HepG2 (cell line): ENCODE measurements at regions not wholly inside any gene's neighbourhood (a gene's known extent, or its start where the extent isn't known, plus 50 kb on each side); places are given as distances from the start of the nearest gene placed in this dataset.

Experiments used
- ATAC-seq: fragments of 200-7000 bp; cut with Tn5 transposase; 3 replicates; pipeline ENCODE4 v1.9.1; 2020; ENCODE audit warnings: mild to moderate bottlenecking, moderate library complexity
- BruUV-seq: library from RNA; stranded (reverse); fragments of 400-500 nt; replicated peaks from 2 replicates; lab custom pipeline; 2021; lab: Mats Ljungman, UMichigan
- CTCF ChIA-PET: fragments of 300-600 bp; formaldehyde crosslinking; extraction: SDS; loops from one replicate; lab custom pipeline; 2021; ENCODE audit warnings: low total read pairs, inconsistent platforms, low intra/inter-chr PET ratio; lab: Yijun Ruan, JAX
- POLR2A ChIA-PET: fragments of 350-600 bp; sonication (Branson Sonifier 250); formaldehyde crosslinking; loops from one replicate; lab custom pipeline; 2020; ENCODE audit warnings: antibody characterized with exemption, inconsistent platforms; lab: Yijun Ruan, JAX
- DNase-seq: peaks from one replicate; pipeline ENCODE4 v3.0.0-alpha.2; 2015; ENCODE audit warnings: low spot score
- FAIRE-seq: peaks from 3 replicates; lab custom pipeline; 2011; peaks lifted over from hg19 to GRCh38; lab: Jason Lieb, UNC
- H2AFZ ChIP-seq: one replicate; pipeline ENCODE4 v1.6.1; 2011; ENCODE audit warnings: low read length, inconsistent platforms
- H3K27ac ChIP-seq: fragments of 300-600 bp; 3 replicates; pipeline ENCODE4 v1.8.0; 2011; ENCODE audit warnings: mixed run types, mild to moderate bottlenecking, mixed read lengths, low read length, inconsistent platforms; ENCODE audit not compliant: insufficient read depth; ENCODE audit errors: extremely low read length
- H3K27me3 ChIP-seq, 2 experiments: fragments of 200-600 bp in 1 of 2; 2 replicates in 1 of 2; 3 replicates in 1 of 2; pipeline versions ENCODE4 v1.6.0 to v1.8.0; 2011; ENCODE audit warnings: low read length in 2 of 2, mild to moderate bottlenecking in 2 of 2, moderate library complexity in 2 of 2, inconsistent platforms in 1 of 2; ENCODE audit not compliant: insufficient read depth in 2 of 2, control insufficient read depth in 1 of 2
- H3K36me3 ChIP-seq, 2 experiments: fragments of 200-600 bp in 1 of 2; replicated peaks in 1 of 2; 2 replicates in 1 of 2; 3 replicates in 1 of 2; pipeline versions ENCODE4 v1.5.1 to v1.8.0; 2011; ENCODE audit warnings: low read length in 2 of 2, inconsistent platforms in 1 of 2; ENCODE audit not compliant: insufficient read depth in 2 of 2, control insufficient read depth in 1 of 2
- H3K4me1 ChIP-seq: 2 replicates; pipeline ENCODE4 v1.5.1; 2012; ENCODE audit warnings: low read length, inconsistent platforms; ENCODE audit not compliant: insufficient read depth
- H3K4me2 ChIP-seq: 2 replicates; pipeline ENCODE4 v1.6.0; 2011; ENCODE audit warnings: low read depth, low read length, inconsistent platforms
- H3K4me3 ChIP-seq, 3 experiments: fragments of 200-600 bp in 1 of 3; sonication (generic), shearing (Covaris generic) in 1 of 3; replicated peaks in 1 of 3; 2 replicates each; pipeline ENCODE4 v1.5.1; 2011 to 2016; ENCODE audit warnings: low read length in 3 of 3, inconsistent platforms in 2 of 3, low read depth in 2 of 3, mild to moderate bottlenecking in 2 of 3, control low read depth in 1 of 3, mixed read lengths in 1 of 3; ENCODE audit not compliant: insufficient read depth in 1 of 3
- H3K79me2 ChIP-seq: one replicate; pipeline ENCODE4 v1.6.1; 2011; ENCODE audit warnings: low read length, inconsistent platforms; ENCODE audit not compliant: insufficient read depth
- H3K9ac ChIP-seq: 2 replicates; pipeline ENCODE4 v1.6.0; 2011; ENCODE audit warnings: mild to moderate bottlenecking, low read depth, low read length, inconsistent platforms; ENCODE audit not compliant: insufficient read depth
- H3K9me3 ChIP-seq: 2 replicates; pipeline ENCODE4 v1.5.1; 2012; ENCODE audit warnings: mild to moderate bottlenecking, low read length
- H4K20me1 ChIP-seq: 2 replicates; pipeline ENCODE4 v1.6.0; 2011; ENCODE audit warnings: inconsistent platforms, mild to moderate bottlenecking, low read length, moderate library complexity; ENCODE audit not compliant: insufficient read depth
- ESRRA ChIP-seq: sonication (generic); formaldehyde crosslinking; IDR thresholded peaks from 2 replicates; pipeline ENCODE4 v1.5.1; 2020; ENCODE audit warnings: mild to moderate bottlenecking, low read depth, missing genetic modification reagents
- ETV5 ChIP-seq: IDR thresholded peaks from 2 replicates; pipeline ENCODE4 v1.6.1; 2018; ENCODE audit warnings: missing biosample characterization, missing genetic modification reagents, inconsistent platforms, borderline replicate concordance
- NFKB2 ChIP-seq: sonication (generic); formaldehyde crosslinking; IDR thresholded peaks from 2 replicates; pipeline ENCODE4 v1.4.0; 2020; ENCODE audit warnings: missing genetic modification reagents, borderline replicate concordance
- PCBP1 ChIP-seq: fragments of 200-400 bp; formaldehyde crosslinking; IDR thresholded peaks from 2 replicates; pipeline ENCODE4 v1.6.1; 2017; ENCODE audit warnings: mild to moderate bottlenecking, low read depth, low read length, borderline replicate concordance
- POLR2AphosphoS5 ChIP-seq: IDR thresholded peaks from 2 replicates; pipeline ENCODE4 v1.6.1; 2012; ENCODE audit warnings: low read depth, low read length
- RBM22 ChIP-seq: fragments of 200-400 bp; formaldehyde crosslinking; optimal IDR thresholded peaks from 2 replicates; pipeline ENCODE3; 2017; ENCODE audit warnings: mild to moderate bottlenecking, low read length, moderate library complexity
- SRF ChIP-seq: IDR thresholded peaks from 2 replicates; pipeline ENCODE4 v1.6.1; 2011; ENCODE audit warnings: mild to moderate bottlenecking, low read depth, low read length, moderate library complexity
- ZNF225 ChIP-seq: sonication (generic); formaldehyde crosslinking; IDR thresholded peaks from 2 replicates; pipeline ENCODE4 v1.4.0; 2020; ENCODE audit warnings: mild to moderate bottlenecking, missing genetic modification reagents
- ZNF337 ChIP-seq: sonication (generic); formaldehyde crosslinking; IDR thresholded peaks from 2 replicates; pipeline ENCODE4 v1.5.1; 2020; ENCODE audit warnings: missing genetic modification reagents, low read depth, mild to moderate bottlenecking, borderline replicate concordance
- ZNF530 ChIP-seq: sonication (generic); formaldehyde crosslinking; IDR thresholded peaks from 2 replicates; pipeline ENCODE4 v1.5.0; 2020; ENCODE audit warnings: low read depth, mild to moderate bottlenecking, missing genetic modification reagents
- ZNF672 ChIP-seq: sonication (generic); formaldehyde crosslinking; IDR thresholded peaks from 2 replicates; pipeline ENCODE4 v1.8.1; 2022; ENCODE audit warnings: missing genetic modification reagents
- ZNF7 ChIP-seq: IDR thresholded peaks from 2 replicates; pipeline ENCODE4 v1.6.1; 2016; ENCODE audit warnings: missing biosample characterization, missing genetic modification reagents
- WGBS: methylation state at CpG from one replicate; pipeline ENCODE4 v1.1.6; 2017; ENCODE audit warnings: low lambda C conversion rate; 5-methylcytosine and 5-hydroxymethylcytosine counted together
- in situ Hi-C: cut with HindIII; loops from 2 replicates; pipeline ENCODE4 v1.10.0; 2017; ENCODE audit warnings: low pct_unique_long_range_greater_than_20kb; ENCODE audit not compliant: extremely low pct_ligation_motif_present
- intact Hi-C: fragments of 100-400 bp; cut with micrococcal nuclease; formaldehyde crosslinking; loops from one replicate; pipeline ENCODE4 v1.10.0; 2022; ENCODE audit not compliant: unreplicated experiment
- TF ChIP-seq, protein P1 (sequence below): IDR thresholded peaks from 2 replicates; pipeline ENCODE4 v1.4.0; 2020; ENCODE audit warnings: mild to moderate bottlenecking, missing genetic modification reagents
- TF ChIP-seq, protein P2 (sequence below): sonication (generic); formaldehyde crosslinking; IDR thresholded peaks from 2 replicates; pipeline ENCODE4 v1.9.0; 2021; ENCODE audit warnings: mild to moderate bottlenecking, missing genetic modification reagents

DNA sequence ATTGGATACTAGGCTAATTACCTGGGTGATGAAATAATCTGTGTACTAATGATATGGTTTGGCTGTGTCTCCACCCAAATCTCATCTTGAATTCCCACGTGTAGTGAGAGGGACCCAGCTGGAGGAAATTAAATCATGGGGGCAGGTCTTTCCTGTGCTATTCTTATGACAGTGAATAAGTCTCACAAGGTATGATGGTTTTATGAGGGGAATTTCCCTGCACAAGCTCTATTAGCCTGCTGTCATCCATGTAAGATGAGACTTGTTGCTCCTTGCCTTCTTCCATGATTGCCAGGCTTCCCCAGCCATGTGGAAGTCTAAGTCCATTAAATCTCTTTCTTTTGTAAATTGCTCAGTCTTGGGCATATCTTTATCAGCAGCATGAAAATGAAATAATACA, 394.1 kb upstream of the SYT4 start:
- POLR2A ChIA-PET: no interaction called here
- Histone ChIP-seq H3K27ac (no peak overlapping the region), H3K4me1 (no peaks in the 10 kb centered on the region), H3K9me3 (peaks cover 46% of the 10 kb centered on the region), H3K27me3 (no peaks in the 10 kb centered on the region), H3K36me3 (no peaks in the 10 kb centered on the region), H4K20me1 (no peaks in the 10 kb centered on the region), H2AFZ (no peak overlapping the region), H3K4me2 (no peak overlapping the region), H3K9ac (no peak overlapping the region), H3K4me3 (no peak overlapping the region), H3K79me2 (no peaks in the 10 kb centered on the region)
- FAIRE-seq (no peak), ATAC-seq (no peak), DNase-seq (no peak)
- CTCF ChIA-PET: no interaction called here
- in situ Hi-C loops: no loop called here
- 6% methylated on average over 1 of the region's 1 CpG for WGBS
- intact Hi-C loops: no loop called here
- BruUV-seq: no TSS peak
- TF ChIP-seq, protein P1, sequence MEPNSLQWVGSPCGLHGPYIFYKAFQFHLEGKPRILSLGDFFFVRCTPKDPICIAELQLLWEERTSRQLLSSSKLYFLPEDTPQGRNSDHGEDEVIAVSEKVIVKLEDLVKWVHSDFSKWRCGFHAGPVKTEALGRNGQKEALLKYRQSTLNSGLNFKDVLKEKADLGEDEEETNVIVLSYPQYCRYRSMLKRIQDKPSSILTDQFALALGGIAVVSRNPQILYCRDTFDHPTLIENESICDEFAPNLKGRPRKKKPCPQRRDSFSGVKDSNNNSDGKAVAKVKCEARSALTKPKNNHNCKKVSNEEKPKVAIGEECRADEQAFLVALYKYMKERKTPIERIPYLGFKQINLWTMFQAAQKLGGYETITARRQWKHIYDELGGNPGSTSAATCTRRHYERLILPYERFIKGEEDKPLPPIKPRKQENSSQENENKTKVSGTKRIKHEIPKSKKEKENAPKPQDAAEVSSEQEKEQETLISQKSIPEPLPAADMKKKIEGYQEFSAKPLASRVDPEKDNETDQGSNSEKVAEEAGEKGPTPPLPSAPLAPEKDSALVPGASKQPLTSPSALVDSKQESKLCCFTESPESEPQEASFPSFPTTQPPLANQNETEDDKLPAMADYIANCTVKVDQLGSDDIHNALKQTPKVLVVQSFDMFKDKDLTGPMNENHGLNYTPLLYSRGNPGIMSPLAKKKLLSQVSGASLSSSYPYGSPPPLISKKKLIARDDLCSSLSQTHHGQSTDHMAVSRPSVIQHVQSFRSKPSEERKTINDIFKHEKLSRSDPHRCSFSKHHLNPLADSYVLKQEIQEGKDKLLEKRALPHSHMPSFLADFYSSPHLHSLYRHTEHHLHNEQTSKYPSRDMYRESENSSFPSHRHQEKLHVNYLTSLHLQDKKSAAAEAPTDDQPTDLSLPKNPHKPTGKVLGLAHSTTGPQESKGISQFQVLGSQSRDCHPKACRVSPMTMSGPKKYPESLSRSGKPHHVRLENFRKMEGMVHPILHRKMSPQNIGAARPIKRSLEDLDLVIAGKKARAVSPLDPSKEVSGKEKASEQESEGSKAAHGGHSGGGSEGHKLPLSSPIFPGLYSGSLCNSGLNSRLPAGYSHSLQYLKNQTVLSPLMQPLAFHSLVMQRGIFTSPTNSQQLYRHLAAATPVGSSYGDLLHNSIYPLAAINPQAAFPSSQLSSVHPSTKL (CRISPR knock-in tag): no peak
- TF ChIP-seq NFKB2 (no peak), ZNF225 (CRISPR knock-in tag) (no peak), ZNF530 (no peak), ETV5 (no peak), POLR2AphosphoS5 (no peak), ZNF337 (CRISPR knock-in tag) (no peak), ZNF672 (CRISPR knock-in tag) (no peak), PCBP1 (no peak), SRF (no peak), RBM22 (no peak), ZNF7 (CRISPR knock-in tag) (no peak), ESRRA (CRISPR knock-in tag) (no peak)
- TF ChIP-seq, protein P2, sequence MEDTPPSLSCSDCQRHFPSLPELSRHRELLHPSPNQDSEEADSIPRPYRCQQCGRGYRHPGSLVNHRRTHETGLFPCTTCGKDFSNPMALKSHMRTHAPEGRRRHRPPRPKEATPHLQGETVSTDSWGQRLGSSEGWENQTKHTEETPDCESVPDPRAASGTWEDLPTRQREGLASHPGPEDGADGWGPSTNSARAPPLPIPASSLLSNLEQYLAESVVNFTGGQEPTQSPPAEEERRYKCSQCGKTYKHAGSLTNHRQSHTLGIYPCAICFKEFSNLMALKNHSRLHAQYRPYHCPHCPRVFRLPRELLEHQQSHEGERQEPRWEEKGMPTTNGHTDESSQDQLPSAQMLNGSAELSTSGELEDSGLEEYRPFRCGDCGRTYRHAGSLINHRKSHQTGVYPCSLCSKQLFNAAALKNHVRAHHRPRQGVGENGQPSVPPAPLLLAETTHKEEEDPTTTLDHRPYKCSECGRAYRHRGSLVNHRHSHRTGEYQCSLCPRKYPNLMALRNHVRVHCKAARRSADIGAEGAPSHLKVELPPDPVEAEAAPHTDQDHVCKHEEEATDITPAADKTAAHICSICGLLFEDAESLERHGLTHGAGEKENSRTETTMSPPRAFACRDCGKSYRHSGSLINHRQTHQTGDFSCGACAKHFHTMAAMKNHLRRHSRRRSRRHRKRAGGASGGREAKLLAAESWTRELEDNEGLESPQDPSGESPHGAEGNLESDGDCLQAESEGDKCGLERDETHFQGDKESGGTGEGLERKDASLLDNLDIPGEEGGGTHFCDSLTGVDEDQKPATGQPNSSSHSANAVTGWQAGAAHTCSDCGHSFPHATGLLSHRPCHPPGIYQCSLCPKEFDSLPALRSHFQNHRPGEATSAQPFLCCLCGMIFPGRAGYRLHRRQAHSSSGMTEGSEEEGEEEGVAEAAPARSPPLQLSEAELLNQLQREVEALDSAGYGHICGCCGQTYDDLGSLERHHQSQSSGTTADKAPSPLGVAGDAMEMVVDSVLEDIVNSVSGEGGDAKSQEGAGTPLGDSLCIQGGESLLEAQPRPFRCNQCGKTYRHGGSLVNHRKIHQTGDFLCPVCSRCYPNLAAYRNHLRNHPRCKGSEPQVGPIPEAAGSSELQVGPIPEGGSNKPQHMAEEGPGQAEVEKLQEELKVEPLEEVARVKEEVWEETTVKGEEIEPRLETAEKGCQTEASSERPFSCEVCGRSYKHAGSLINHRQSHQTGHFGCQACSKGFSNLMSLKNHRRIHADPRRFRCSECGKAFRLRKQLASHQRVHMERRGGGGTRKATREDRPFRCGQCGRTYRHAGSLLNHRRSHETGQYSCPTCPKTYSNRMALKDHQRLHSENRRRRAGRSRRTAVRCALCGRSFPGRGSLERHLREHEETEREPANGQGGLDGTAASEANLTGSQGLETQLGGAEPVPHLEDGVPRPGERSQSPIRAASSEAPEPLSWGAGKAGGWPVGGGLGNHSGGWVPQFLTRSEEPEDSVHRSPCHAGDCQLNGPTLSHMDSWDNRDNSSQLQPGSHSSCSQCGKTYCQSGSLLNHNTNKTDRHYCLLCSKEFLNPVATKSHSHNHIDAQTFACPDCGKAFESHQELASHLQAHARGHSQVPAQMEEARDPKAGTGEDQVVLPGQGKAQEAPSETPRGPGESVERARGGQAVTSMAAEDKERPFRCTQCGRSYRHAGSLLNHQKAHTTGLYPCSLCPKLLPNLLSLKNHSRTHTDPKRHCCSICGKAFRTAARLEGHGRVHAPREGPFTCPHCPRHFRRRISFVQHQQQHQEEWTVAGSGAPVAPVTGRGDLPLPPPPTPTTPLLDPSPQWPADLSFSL (CRISPR knock-in tag): no peak
